OCI-LY3 (cell line): ENCODE measurements at regions not wholly inside any gene's neighbourhood (a gene's known extent, or its start where the extent isn't known, plus 50 kb on each side); places are given as distances from the start of the nearest gene placed in this dataset.

ENCODE experiments used
- H2AFZ ChIP-seq: fragments of 200-600, 300-600 bp; shearing (Covaris generic); 2 replicates; pipeline ENCODE4 v1.6.0; 2014; ENCODE audit warnings: antibody characterized with exemption, low read depth, low read length
- H3K27ac ChIP-seq: fragments of 200-600, 300-600 bp; sonication (generic); 2 replicates; pipeline ENCODE4 v1.5.1; 2014; ENCODE audit warnings: mild to moderate bottlenecking, low read length, moderate library complexity, mixed read lengths
- H3K27me3 ChIP-seq: fragments of 200-600, 300-600 bp; sonication (generic); 2 replicates; pipeline ENCODE4 v1.6.1; 2014; ENCODE audit warnings: low read depth, low read length, mixed read lengths
- H3K36me3 ChIP-seq: fragments of 200-600, 300-600 bp; sonication (generic); replicated peaks from 2 replicates; pipeline ENCODE3; 2014; ENCODE audit warnings: low read depth, low read length, mixed read lengths
- H3K4me1 ChIP-seq: fragments of 300-600, 200-600 bp; sonication (generic); 2 replicates; pipeline ENCODE4 v1.6.1; 2014; ENCODE audit warnings: low read length, mixed read lengths
- H3K4me2 ChIP-seq: fragments of 200-600, 300-600 bp; sonication (generic); 2 replicates; pipeline ENCODE4 v1.6.1; 2014; ENCODE audit warnings: low read length, mixed read lengths
- H3K4me3 ChIP-seq: fragments of 300-600, 200-600 bp; sonication (generic); 2 replicates; pipeline ENCODE4 v1.5.1; 2014; ENCODE audit warnings: antibody characterized with exemption, mild to moderate bottlenecking, low read length, moderate library complexity
- H3K79me2 ChIP-seq: fragments of 300-600, 200-600 bp; shearing (Covaris generic); 2 replicates; pipeline ENCODE4 v1.6.1; 2014; ENCODE audit warnings: mild to moderate bottlenecking, low read length, mixed read lengths
- H3K9ac ChIP-seq: fragments of 300-600, 200-600 bp; shearing (Covaris generic); 2 replicates; pipeline ENCODE4 v1.6.0; 2014; ENCODE audit warnings: mild to moderate bottlenecking, low read length, moderate library complexity
- H3K9me3 ChIP-seq: fragments of 200-600, 300-600 bp; shearing (Covaris generic); 2 replicates; pipeline ENCODE4 v1.6.1; 2014; ENCODE audit warnings: low read length, mixed read lengths; ENCODE audit not compliant: insufficient read depth
- H4K20me1 ChIP-seq: fragments of 200-600, 300-600 bp; sonication (generic); 2 replicates; pipeline ENCODE4 v1.6.1; 2016; ENCODE audit warnings: low read length, mixed read lengths; ENCODE audit not compliant: insufficient read depth
- EZH2phosphoT487 ChIP-seq: fragments of 200-600 bp; shearing (Covaris generic); IDR thresholded peaks from 2 replicates; pipeline ENCODE4 v1.6.1; 2018; ENCODE audit warnings: antibody characterized with exemption, mixed run types, low read depth
- TF ChIP-seq, protein P1 (sequence below): fragments of 200-600, 300-600 bp; sonication (generic); IDR thresholded peaks from 2 replicates; pipeline ENCODE4 v1.5.1; 2014; ENCODE audit warnings: antibody characterized with exemption, low read length, low read depth

GRCh38 chr2:136647039-136647438, 118.3 kb upstream of the THSD7B start:
- Histone ChIP-seq H3K79me2 (no peaks in the 10 kb centered on the region), H3K9me3 (no peaks in the 10 kb centered on the region), H3K4me2 (no peak overlapping the region), H3K27me3 (peaks cover 23% of the 10 kb centered on the region), H2AFZ (no peak overlapping the region), H3K36me3 (no peaks in the 10 kb centered on the region), H3K27ac (no peak overlapping the region), H4K20me1 (no peaks in the 10 kb centered on the region), H3K4me1 (no peaks in the 10 kb centered on the region), H3K9ac (no peak overlapping the region), H3K4me3 (no peak overlapping the region)
- TF ChIP-seq EZH2phosphoT487: no peak
- TF ChIP-seq, protein P1, sequence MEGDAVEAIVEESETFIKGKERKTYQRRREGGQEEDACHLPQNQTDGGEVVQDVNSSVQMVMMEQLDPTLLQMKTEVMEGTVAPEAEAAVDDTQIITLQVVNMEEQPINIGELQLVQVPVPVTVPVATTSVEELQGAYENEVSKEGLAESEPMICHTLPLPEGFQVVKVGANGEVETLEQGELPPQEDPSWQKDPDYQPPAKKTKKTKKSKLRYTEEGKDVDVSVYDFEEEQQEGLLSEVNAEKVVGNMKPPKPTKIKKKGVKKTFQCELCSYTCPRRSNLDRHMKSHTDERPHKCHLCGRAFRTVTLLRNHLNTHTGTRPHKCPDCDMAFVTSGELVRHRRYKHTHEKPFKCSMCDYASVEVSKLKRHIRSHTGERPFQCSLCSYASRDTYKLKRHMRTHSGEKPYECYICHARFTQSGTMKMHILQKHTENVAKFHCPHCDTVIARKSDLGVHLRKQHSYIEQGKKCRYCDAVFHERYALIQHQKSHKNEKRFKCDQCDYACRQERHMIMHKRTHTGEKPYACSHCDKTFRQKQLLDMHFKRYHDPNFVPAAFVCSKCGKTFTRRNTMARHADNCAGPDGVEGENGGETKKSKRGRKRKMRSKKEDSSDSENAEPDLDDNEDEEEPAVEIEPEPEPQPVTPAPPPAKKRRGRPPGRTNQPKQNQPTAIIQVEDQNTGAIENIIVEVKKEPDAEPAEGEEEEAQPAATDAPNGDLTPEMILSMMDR: no peak

DNA sequence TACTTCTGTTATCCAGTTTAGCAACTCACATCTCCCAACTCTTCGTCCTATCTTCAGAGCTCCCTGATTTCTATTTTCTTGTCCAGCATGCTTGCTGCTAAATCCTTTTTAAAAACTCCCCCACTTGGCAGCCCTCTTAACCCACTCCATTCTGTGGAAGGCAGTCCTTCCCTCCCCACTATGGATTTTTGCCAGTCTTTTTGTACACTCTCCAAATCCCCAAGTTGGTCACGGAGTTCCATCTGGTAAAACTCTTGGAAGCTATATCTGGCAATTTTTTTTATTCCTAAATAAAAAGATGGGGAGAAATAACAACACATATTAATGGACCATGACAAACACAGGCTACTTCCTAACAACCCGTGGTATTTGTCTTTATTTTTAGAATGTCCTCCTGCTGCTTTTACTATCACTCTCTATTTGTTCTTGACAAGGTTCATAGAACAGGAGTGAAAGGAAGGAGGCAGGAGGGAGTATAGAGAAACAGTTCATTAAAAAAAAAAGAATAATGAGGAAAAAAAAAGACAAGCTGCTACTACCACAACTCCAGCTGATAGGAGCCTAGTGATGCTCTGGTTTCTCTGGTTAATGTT, 120.0 kb upstream of the THSD7B start:
- no peak overlapping the region for H2AFZ ChIP-seq
- no peaks in the 10 kb centered on the region for H4K20me1 ChIP-seq
- no peak overlapping the region for H3K4me2 ChIP-seq
- no peak overlapping the region for H3K9ac ChIP-seq
- no peaks in the 10 kb centered on the region for H3K36me3 ChIP-seq
- peaks cover 15% of the 10 kb centered on the region for H3K27me3 ChIP-seq
- H3K27ac ChIP-seq: no peak overlapping the region
- H3K9me3 ChIP-seq: no peaks in the 10 kb centered on the region
- no peaks in the 10 kb centered on the region for H3K4me1 ChIP-seq
- H3K79me2 ChIP-seq: no peaks in the 10 kb centered on the region
- H3K4me3 ChIP-seq: no peak overlapping the region
- TF ChIP-seq, protein P1: no peak
- no peak for TF ChIP-seq EZH2phosphoT487

- no peak overlapping the region for H3K4me3 ChIP-seq
- no peak overlapping the region for H2AFZ ChIP-seq
- no peaks in the 10 kb centered on the region for H3K27me3 ChIP-seq
- H3K79me2 ChIP-seq: no peaks in the 10 kb centered on the region
- H3K4me1 ChIP-seq: no peaks in the 10 kb centered on the region
- H3K9me3 ChIP-seq: no peaks in the 10 kb centered on the region
- H4K20me1 ChIP-seq: no peaks in the 10 kb centered on the region; the same call in 1 of the 2 replicates
- H3K4me2 ChIP-seq: no peak overlapping the region
- no peak overlapping the region for H3K27ac ChIP-seq
- TF ChIP-seq EZH2phosphoT487: no peak
- TF ChIP-seq, protein P1: no peak
- no peak overlapping the region for H3K9ac ChIP-seq
- no peaks in the 10 kb centered on the region for H3K36me3 ChIP-seq
These were observed 125.7 kb upstream of the THSD7B start for GRCh38 chr2:136639651-136640050.

GRCh38 chr2:136638193-136638592, 127.2 kb upstream of the THSD7B start:
- no peaks in the 10 kb centered on the region for H3K79me2 ChIP-seq
- TF ChIP-seq, protein P1: no peak
- TF ChIP-seq EZH2phosphoT487: no peak
- no peak overlapping the region for H3K4me2 ChIP-seq
- H4K20me1 ChIP-seq: no peaks in the 10 kb centered on the region; the same call in 1 of the 2 replicates
- H3K4me3 ChIP-seq: no peak overlapping the region
- H3K27me3 ChIP-seq: no peaks in the 10 kb centered on the region
- no peaks in the 10 kb centered on the region for H3K36me3 ChIP-seq
- H3K9ac ChIP-seq: no peak overlapping the region
- no peak overlapping the region for H2AFZ ChIP-seq
- no peak overlapping the region for H3K27ac ChIP-seq
- H3K9me3 ChIP-seq: no peaks in the 10 kb centered on the region
- no peaks in the 10 kb centered on the region for H3K4me1 ChIP-seq
